Right lung (tissue), 2 donors: ENCODE measurements at regions not wholly inside any gene's neighbourhood (a gene's known extent, or its start where the extent isn't known, plus 50 kb on each side); places are given as distances from the start of the nearest gene placed in this dataset.
"Not testable (repeated sequence)": the region's sequence is repeated elsewhere in the genome, so short reads cannot be mapped to it uniquely, and the experiment has no call there.

Source experiments
- DNase-seq, 2 donors: peaks; one replicate each; pipeline ENCODE4 v3.0.0-alpha.2; 2013

DNA sequence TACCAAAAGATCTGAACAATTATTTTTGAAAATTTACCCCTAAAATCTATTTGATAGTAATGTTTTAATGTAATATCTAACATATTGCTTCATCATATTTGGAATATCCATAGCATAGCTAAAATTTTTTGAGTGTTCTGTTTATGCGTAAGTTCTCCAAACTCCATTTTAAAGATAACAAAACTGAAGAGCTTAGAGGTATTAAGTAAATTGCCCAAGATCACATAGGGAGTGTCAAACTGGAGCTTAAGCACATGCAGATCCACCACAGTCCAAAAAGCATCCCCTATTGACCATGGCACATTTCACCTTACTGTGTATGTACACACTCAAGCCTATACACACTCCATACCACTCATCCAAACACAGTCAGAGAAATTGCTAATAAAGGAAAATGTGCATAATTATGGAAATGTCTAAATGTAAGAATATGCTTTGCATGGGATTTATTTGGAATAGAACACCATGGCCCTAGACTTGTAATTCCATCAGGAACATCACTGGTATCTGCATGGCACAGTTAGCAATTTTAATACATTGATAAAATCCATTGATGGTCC, 85.2 kb upstream of the TGFBR2 start:
- no peak for DNase-seq

DNA sequence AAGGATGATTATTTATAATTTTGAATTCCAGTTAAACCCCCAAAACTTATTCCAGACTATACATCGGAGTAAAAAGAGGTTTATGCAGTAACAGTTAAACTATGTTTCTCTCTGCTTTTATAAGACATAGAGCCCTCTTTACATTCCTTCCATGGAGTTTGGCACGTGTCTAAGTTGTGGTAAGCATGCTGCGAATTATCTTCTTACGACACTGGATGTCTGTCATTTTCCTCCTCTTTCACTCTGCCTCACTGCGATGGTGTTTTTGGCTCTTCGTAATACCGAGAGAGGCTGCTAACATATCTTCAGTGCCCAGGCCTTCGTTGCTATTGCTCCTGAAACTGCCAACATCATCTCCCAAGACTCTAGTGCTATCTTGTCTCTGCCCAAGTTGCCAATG, 83.9 kb upstream of the TGFBR2 start:
- no peak for DNase-seq

DNA sequence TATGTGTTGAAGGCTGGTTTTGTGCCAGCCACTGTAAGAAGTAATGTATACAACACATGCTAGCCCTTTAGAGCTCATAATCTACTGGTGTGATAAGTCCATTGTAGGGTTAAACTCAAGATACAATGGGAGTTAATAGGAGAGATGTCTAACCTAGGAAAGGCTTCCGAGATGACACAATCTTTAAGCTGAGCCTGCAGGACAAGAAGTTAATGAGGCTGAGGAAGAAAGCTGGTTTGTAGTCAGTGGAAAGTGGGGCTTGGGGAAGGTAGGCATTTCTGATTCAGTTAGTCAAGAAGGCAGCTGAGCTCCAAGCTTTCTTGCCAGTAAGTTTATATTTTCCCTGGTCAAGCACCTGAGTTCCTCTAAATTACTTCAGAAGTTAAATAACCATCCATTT, 83.0 kb upstream of the TGFBR2 start:
- DNase-seq, result no peak

DNA sequence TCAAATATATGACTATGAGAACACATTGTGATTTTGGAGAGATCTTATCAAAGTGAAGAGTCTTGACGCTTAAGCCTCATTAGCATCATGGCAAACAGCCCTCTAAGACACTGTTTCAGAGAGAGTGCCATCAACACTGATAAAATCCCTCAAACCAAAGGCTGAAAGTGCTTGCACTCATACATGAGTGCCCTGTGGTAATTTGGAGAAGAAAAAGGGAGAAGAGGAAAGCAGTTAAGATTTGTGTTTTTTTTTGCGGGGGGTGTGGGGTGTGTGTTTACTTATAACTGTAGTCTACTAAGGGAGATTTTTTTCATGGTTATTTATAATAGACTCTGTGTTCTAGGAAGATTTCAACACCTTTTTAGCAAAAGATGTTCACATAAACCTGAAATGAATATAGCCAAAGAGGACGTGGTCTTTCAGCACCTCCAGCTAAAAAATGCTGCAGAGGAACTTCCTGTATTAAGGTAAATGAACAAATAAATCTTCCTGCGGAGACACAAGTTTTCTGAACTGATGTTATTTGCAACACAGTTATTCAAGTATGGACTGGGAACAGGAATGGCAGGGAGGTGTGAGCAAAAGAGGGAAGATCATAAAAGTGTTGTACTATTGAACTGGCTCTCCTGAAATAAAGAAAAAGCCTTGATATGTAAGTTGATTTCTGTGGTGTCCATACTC, 81.9 kb upstream of the TGFBR2 start:
- DNase-seq, result no peak

GRCh38 chr3:30526031-30526430, 80.4 kb upstream of the TGFBR2 start:
- DNase-seq, result no peak

GRCh38 chr3:30527186-30527585, 79.2 kb upstream of the TGFBR2 start:
- no peak for DNase-seq

GRCh38 chr3:30527720-30528119, 78.7 kb upstream of the TGFBR2 start:
- DNase-seq, result no peak

- DNase-seq, result no peak
These were observed 76.3 kb upstream of the TGFBR2 start for GRCh38 chr3:30530084-30530483.

DNA sequence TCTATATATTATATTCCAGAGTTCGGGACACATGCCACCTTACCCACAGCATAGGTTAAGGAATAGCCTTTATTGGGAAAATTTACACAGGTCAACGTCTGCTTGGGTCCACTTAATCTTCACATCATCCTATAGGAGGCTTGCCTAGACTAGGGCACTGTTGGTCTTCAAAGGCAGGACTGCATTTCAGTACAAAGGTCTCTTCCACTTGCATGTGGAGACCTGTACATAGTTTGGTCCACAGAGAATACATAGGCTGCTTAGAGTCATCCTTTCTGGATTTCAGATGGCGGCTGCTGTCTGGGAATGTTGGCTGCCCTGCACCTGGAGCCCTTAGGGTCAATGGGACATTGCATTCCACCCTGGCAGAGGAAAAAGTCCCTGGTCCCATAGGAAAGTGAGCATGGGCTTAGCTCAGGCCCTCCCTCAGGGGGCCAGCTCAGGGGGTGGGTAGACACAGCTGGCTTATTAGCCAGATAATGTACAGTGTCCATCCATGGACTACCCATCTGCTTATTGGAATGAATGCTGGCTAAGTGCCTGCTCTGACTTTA, 75.3 kb upstream of the TGFBR2 start:
- DNase-seq, result no peak

DNA sequence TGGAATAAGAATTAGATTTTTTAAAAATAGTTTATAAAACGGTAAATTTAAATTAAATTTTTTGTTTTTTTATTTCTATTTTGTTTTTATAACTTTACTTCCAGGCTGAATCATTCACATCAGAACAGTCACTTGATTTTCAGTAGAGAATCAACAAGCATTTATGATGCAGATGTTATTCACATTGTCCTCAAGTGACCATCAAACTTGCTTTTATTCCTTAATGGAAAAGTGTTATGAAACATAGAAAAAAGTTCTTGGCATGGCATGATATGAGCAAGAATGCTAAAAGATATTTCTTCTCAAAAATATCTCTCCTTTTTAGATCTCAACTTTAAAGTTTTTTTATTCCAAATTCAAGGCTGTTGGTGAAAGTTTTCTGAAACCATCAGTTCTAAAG, 70.9 kb upstream of the TGFBR2 start:
- DNase-seq, result no peak

GRCh38 chr3:30538791-30539190, 67.6 kb upstream of the TGFBR2 start:
- no peak for DNase-seq

DNA sequence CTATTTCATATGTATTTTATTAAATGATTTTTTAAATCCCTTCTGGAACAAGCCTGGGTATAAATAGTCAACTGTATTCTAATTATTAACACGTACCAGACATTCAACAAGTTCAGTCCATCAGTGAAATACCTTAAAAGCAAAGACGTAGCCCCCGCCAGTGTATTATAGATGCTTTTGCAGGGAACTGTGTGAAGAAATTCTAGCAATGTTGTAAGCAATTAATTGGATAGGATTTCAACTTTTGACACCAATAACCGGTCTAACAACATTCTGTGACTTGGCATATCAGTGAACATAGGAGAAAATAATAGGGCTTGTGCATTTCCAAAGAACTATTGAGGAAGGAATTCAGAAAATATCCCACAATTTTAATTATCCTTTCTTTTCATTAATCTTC, 67.2 kb upstream of the TGFBR2 start:
- peak in 1 of 2 donors; percentile 27 for DNase-seq

- no peak for DNase-seq
These were observed 66.6 kb upstream of the TGFBR2 start for GRCh38 chr3:30539772-30540171.

GRCh38 chr3:30541156-30541555, 65.2 kb upstream of the TGFBR2 start:
- DNase-seq, result not testable (repeated sequence)

GRCh38 chr3:30542897-30543296, 63.5 kb upstream of the TGFBR2 start:
- no peak for DNase-seq

- no peak for DNase-seq
These were observed 61.6 kb upstream of the TGFBR2 start for GRCh38 chr3:30544812-30545211.

DNA sequence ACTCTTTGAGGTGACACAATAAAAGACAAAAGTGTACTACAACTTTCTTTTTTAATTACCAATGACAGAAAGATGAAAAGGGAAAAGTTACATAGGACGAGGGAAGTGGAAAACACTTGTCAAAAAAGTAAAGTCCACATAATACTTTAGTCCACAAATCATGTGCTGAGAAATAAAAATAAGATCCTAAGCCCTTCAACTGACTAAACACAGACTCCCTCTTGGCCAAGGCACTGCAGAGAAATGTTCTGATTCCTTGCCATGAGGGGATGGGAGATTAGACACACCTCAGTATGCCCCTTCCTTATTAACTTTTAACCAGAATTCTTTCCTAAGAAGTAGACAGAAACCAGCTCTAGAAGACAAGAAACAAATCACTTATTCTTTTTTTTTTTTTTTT, 59.5 kb upstream of the TGFBR2 start:
- DNase-seq, result no peak

DNA sequence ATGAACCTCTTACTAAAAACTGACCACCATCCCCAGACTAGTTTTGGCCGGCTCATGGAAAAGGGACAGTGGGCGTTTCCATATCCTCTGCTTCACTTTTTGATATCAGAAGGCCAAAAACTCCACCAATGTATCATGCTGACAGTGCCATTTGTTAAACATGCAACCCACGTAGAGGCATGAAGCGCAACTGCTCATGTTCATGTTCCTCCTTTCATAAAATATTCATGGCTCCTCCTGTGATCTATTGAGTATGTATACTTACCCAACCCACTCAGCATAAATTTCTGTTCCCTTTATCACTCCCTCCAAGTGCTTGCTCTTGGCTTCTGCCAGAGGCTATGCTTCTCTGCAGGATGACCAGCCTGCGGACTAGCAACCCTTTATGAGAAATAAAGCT, 58.7 kb upstream of the TGFBR2 start:
- DNase-seq, result no peak

DNA sequence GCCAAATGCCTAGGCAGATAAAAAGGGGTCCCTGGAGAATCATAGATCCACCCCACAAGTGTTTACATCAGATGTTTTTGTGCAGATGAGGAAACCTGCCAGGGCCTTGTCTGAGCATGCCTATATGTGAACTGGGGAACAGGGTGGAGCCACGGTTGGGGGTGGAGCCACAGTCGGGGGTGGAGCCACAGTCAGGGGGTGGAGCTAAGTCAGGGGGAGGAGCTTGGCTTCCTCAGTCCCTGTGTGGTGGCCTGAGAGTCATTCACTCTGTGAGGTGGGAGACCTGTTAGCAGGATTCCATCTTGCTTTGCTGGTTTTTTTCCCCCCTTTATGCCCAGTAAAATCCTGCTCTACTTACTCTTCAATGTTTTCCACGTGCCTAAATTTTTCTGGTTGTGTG, 57.8 kb upstream of the TGFBR2 start:
- no peak for DNase-seq

- DNase-seq, result no peak
These were observed 56.8 kb upstream of the TGFBR2 start for GRCh38 chr3:30549600-30549999.

GRCh38 chr3:30550246-30550645, 56.2 kb upstream of the TGFBR2 start:
- DNase-seq, result no peak

- DNase-seq, result no peak
These were observed 55.1 kb upstream of the TGFBR2 start for GRCh38 chr3:30551266-30551665.

- no peak for DNase-seq
These were observed 54.5 kb upstream of the TGFBR2 start for GRCh38 chr3:30551927-30552326.
